ENCODE measurements at regions not wholly inside any gene's neighbourhood (a gene's known extent, or its start where the extent isn't known, plus 50 kb on each side); places are given as distances from the start of the nearest gene placed in this dataset.

GRCh38 chr16:59190731-59191130, 456.6 kb upstream of the GOT2 start:
- in situ Hi-C loops (cut with HindIII; ENCODE audit: low pct_ligation_motif_present, low sequenced_read_pairs) = no loop called here
- Histone ChIP-seq H3K27me3 (replicated peaks) (no peaks in the 10 kb centered on the region), H3K4me3 (ENCODE audit: low read depth, low read length) (no peak overlapping the region), H3K36me3 (replicated peaks) (no peaks in the 10 kb centered on the region), H3K27ac (no peak overlapping the region)
- no peak for TF ChIP-seq CTCF (IDR thresholded peaks at IDR 0.05; ENCODE audit: low read depth, low read length, missing control alignments)
- DNase-seq = no peak

GRCh38 chr16:59188029-59188428, 453.9 kb upstream of the GOT2 start:
- H3K36me3 ChIP-seq (replicated peaks) = no peaks in the 10 kb centered on the region
- in situ Hi-C loops (cut with HindIII; ENCODE audit: low pct_ligation_motif_present, low sequenced_read_pairs) = no loop called here
- H3K27me3 ChIP-seq (replicated peaks) = no peaks in the 10 kb centered on the region
- H3K4me3 ChIP-seq (ENCODE audit: low read depth, low read length) = no peak overlapping the region
- DNase-seq = no peak
- no peak for TF ChIP-seq CTCF (IDR thresholded peaks at IDR 0.05; ENCODE audit: low read depth, low read length, missing control alignments)
- no peak overlapping the region for H3K27ac ChIP-seq

GRCh38 chr16:59181821-59182420, 447.8 kb upstream of the GOT2 start:
- Histone ChIP-seq H3K27me3 (replicated peaks) (no peaks in the 10 kb centered on the region), H3K27ac (no peak overlapping the region), H3K36me3 (replicated peaks) (no peaks in the 10 kb centered on the region), H3K4me3 (ENCODE audit: low read depth, low read length) (no peak overlapping the region)
- DNase-seq = no peak
- no peak for TF ChIP-seq CTCF (IDR thresholded peaks at IDR 0.05; ENCODE audit: low read depth, low read length, missing control alignments)
- in situ Hi-C loops (cut with HindIII; ENCODE audit: low pct_ligation_motif_present, low sequenced_read_pairs) = no loop called here

DNA sequence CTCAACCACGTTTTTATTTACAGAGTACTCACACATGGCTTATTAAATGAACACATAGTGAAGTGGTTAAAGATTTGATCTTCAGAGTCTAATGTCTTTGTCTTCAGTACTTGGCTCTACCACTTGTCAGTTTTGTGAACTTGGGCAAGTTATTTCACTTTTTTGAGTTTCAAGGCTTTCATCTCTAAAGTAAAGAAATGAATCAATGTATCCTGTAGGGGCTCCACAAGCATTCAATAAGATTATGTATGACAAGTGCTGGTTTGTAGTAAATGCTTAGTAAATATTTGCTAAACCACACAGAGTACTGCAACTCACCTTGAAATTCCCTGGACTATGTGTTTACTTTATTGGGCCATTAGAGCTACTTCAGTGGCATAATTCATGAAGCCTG, 446.0 kb upstream of the GOT2 start:
- TF ChIP-seq CTCF (IDR thresholded peaks at IDR 0.05; ENCODE audit: low read depth, low read length, missing control alignments) = no peak
- H3K36me3 ChIP-seq (replicated peaks) = no peaks in the 10 kb centered on the region
- no peak for DNase-seq
- no peaks in the 10 kb centered on the region for H3K27me3 ChIP-seq (replicated peaks)
- no peak overlapping the region for H3K27ac ChIP-seq
- no peak overlapping the region for H3K4me3 ChIP-seq (ENCODE audit: low read depth, low read length)
- in situ Hi-C loops (cut with HindIII; ENCODE audit: low pct_ligation_motif_present, low sequenced_read_pairs) = no loop called here

DNA sequence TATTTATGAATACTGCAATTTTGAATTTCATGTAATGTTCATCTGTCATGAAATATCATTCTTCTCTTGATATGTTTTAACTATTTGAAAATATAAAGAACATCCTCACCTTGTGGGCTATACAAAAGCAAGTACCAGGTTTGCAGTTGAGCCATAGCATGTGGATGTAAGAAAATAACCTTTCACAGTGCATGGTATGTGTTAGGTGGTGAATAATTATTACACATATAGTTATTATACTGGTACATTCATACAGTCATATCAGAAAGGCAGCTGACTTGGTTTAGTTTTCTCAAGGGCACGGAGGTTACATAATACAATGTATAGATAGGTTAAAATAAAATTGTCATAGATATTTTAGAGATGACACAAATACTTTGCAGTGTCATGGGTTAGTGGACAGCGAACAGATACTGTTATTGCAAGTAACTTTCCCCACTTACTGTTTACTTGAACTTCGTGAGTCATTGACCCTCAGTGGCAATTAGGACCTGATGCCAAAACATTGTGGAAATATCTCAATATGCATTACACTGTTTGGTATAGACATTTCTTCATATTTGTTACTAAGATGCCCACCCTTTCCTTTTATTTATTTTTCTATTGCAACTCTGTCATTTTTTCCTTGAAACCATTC, 445.4 kb upstream of the GOT2 start:
- no peak overlapping the region for H3K4me3 ChIP-seq (ENCODE audit: low read depth, low read length)
- peak; percentile 5 for DNase-seq
- in situ Hi-C loops (cut with HindIII; ENCODE audit: low pct_ligation_motif_present, low sequenced_read_pairs) = no loop called here
- no peak overlapping the region for H3K27ac ChIP-seq
- H3K27me3 ChIP-seq (replicated peaks) = no peaks in the 10 kb centered on the region
- H3K36me3 ChIP-seq (replicated peaks) = no peaks in the 10 kb centered on the region
- no peak for TF ChIP-seq CTCF (IDR thresholded peaks at IDR 0.05; ENCODE audit: low read depth, low read length, missing control alignments)

GRCh38 chr16:59173408-59173831, 439.3 kb upstream of the GOT2 start:
- no peak overlapping the region for H3K27ac ChIP-seq
- H3K36me3 ChIP-seq (replicated peaks) = no peaks in the 10 kb centered on the region
- no peak for TF ChIP-seq CTCF (IDR thresholded peaks at IDR 0.05; ENCODE audit: low read depth, low read length, missing control alignments)
- DNase-seq = no peak
- H3K27me3 ChIP-seq (replicated peaks) = no peaks in the 10 kb centered on the region
- H3K4me3 ChIP-seq (ENCODE audit: low read depth, low read length) = no peak overlapping the region
- in situ Hi-C loops (cut with HindIII; ENCODE audit: low pct_ligation_motif_present, low sequenced_read_pairs) = no loop called here
